DOHH2 (cell line): ENCODE measurements at regions not wholly inside any gene's neighbourhood (a gene's known extent, or its start where the extent isn't known, plus 50 kb on each side); places are given as distances from the start of the nearest gene placed in this dataset.

Experiments used
- H3F3A ChIP-seq: fragments of 200-600 bp; sonication (generic), shearing (Covaris generic); 2 replicates; pipeline ENCODE4 v1.6.0; 2016; ENCODE audit warnings: antibody characterized with exemption, mild to moderate bottlenecking; ENCODE audit not compliant: control insufficient read depth, insufficient read depth
- H3K27ac ChIP-seq: fragments of 200-600 bp; sonication (generic); 2 replicates; pipeline ENCODE4 v1.5.1; 2014; ENCODE audit warnings: low read depth, mild to moderate bottlenecking, low read length, moderate library complexity
- H3K27me3 ChIP-seq: fragments of 200-600 bp; sonication (generic); 2 replicates; pipeline ENCODE4 v1.6.1; 2014; ENCODE audit warnings: mild to moderate bottlenecking, low read length, mixed read lengths; ENCODE audit not compliant: control insufficient read depth
- H3K36me3 ChIP-seq: fragments of 200-600 bp; sonication (generic); 2 replicates; pipeline ENCODE4 v1.6.1; 2014; ENCODE audit warnings: mild to moderate bottlenecking, low read length, moderate library complexity, mixed read lengths; ENCODE audit not compliant: control insufficient read depth
- H3K4me1 ChIP-seq: fragments of 200-600 bp; sonication (generic); 2 replicates; pipeline ENCODE4 v1.6.1; 2014; ENCODE audit warnings: mild to moderate bottlenecking, low read length, mixed read lengths; ENCODE audit not compliant: control insufficient read depth
- H3K4me2 ChIP-seq: fragments of 200-600 bp; sonication (generic); 2 replicates; pipeline ENCODE4 v1.6.0; 2014; ENCODE audit warnings: mild to moderate bottlenecking, low read length, moderate library complexity
- H3K4me3 ChIP-seq: fragments of 200-600 bp; sonication (generic); 2 replicates; pipeline ENCODE4 v1.5.1; 2014; ENCODE audit warnings: mild to moderate bottlenecking, low read length, mixed read lengths
- H3K79me2 ChIP-seq: fragments of 200-600 bp; sonication (generic); 2 replicates; pipeline ENCODE4 v1.6.1; 2014; ENCODE audit warnings: mild to moderate bottlenecking, low read length, mixed read lengths; ENCODE audit not compliant: control insufficient read depth
- H3K9me2 ChIP-seq: fragments of 200-600 bp; sonication (generic); replicated peaks from 2 replicates; pipeline ENCODE4 v1.6.1; 2014; ENCODE audit warnings: mild to moderate bottlenecking, low read length, mixed read lengths; ENCODE audit not compliant: control insufficient read depth
- H3K9me3 ChIP-seq: fragments of 200-600 bp; sonication (generic); 2 replicates; pipeline ENCODE4 v1.6.1; 2014; ENCODE audit warnings: antibody characterized with exemption, low read length, mixed read lengths; ENCODE audit not compliant: control insufficient read depth, insufficient read depth
- H4K20me1 ChIP-seq: fragments of 200-600 bp; sonication (generic); 2 replicates; pipeline ENCODE4 v1.6.0; 2014; ENCODE audit warnings: low read depth, mild to moderate bottlenecking, antibody characterized with exemption, low read length, moderate library complexity; ENCODE audit not compliant: control insufficient read depth, insufficient read depth
- EZH2phosphoT487 ChIP-seq: fragments of 200-600 bp; sonication (generic); IDR thresholded peaks from 2 replicates; pipeline ENCODE4 v1.6.1; 2017; ENCODE audit warnings: borderline replicate concordance, mild to moderate bottlenecking, antibody characterized with exemption, low read length, moderate library complexity, mixed read lengths
- TF ChIP-seq, protein P1 (sequence below): fragments of 200-600 bp; sonication (generic); IDR thresholded peaks from one replicate; pipeline ENCODE4 v1.5.1; 2014; ENCODE audit warnings: antibody characterized with exemption, mild to moderate bottlenecking, low read depth, low read length; ENCODE audit not compliant: poor library complexity, severe bottlenecking

DNA sequence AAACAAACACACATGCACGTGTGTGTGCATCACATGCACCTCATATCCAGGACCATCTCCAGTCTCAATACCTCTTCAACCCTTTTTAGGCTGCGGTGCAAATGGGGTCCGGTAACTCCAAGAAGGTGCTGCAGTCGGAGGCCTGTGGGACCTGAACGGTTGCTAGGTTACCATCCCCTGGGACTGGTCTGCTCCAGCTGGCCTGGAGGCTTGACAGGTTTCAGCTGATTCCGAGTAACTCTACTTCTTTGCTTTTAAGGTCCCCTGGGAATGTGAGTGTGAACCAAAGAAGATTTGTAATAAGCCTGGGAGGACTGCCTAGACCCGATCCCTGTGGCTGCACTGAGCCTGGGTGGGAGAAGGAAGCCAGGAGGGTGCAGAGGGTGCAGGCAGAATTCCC is 117.5 kb downstream of the CCNA1 start:
- Histone ChIP-seq H3K4me2 (peak overlapping the region; percentile 49), H4K20me1 (no peaks in the 10 kb centered on the region), H3K4me1 (peaks cover 62% of the 10 kb centered on the region), H3K9me3 (no peaks in the 10 kb centered on the region), H3F3A (peaks cover 8% of the 10 kb centered on the region), H3K9me2 (no peaks in the 10 kb centered on the region), H3K27ac (no peak overlapping the region), H3K27me3 (no peaks in the 10 kb centered on the region), H3K79me2 (no peaks in the 10 kb centered on the region), H3K36me3 (no peaks in the 10 kb centered on the region), H3K4me3 (peak overlapping the region; percentile 0)
- TF ChIP-seq, protein P1, sequence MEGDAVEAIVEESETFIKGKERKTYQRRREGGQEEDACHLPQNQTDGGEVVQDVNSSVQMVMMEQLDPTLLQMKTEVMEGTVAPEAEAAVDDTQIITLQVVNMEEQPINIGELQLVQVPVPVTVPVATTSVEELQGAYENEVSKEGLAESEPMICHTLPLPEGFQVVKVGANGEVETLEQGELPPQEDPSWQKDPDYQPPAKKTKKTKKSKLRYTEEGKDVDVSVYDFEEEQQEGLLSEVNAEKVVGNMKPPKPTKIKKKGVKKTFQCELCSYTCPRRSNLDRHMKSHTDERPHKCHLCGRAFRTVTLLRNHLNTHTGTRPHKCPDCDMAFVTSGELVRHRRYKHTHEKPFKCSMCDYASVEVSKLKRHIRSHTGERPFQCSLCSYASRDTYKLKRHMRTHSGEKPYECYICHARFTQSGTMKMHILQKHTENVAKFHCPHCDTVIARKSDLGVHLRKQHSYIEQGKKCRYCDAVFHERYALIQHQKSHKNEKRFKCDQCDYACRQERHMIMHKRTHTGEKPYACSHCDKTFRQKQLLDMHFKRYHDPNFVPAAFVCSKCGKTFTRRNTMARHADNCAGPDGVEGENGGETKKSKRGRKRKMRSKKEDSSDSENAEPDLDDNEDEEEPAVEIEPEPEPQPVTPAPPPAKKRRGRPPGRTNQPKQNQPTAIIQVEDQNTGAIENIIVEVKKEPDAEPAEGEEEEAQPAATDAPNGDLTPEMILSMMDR: no peak
- no peak for TF ChIP-seq EZH2phosphoT487

DNA sequence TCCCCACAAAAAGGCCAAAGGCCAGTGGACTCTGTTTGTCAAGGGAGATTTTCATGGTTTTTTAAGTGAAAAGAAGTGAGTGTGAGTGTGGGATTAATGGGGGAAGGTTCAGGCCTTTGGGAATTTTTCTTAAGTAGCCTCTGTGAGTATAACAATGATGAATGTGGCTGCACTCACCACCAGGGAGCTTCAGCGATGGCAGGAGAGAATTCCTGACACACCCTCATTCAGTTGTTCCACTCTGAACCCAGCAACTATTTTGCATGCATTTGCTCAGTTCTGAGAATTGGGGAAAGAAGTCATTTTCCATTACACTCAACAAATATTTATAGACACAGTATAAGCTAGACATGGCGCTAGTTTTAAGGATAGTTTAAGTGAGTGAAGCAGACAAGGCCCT is 117.9 kb downstream of the CCNA1 start:
- Histone ChIP-seq H3F3A (peaks cover 10% of the 10 kb centered on the region), H4K20me1 (no peaks in the 10 kb centered on the region), H3K36me3 (no peaks in the 10 kb centered on the region), H3K27ac (no peak overlapping the region), H3K9me3 (no peaks in the 10 kb centered on the region), H3K27me3 (no peaks in the 10 kb centered on the region), H3K4me1 (peaks cover 67% of the 10 kb centered on the region), H3K4me3 (peak overlapping the region; percentile 0), H3K79me2 (no peaks in the 10 kb centered on the region), H3K4me2 (peak overlapping the region; percentile 49), H3K9me2 (no peaks in the 10 kb centered on the region)
- no peak for TF ChIP-seq EZH2phosphoT487

DNA sequence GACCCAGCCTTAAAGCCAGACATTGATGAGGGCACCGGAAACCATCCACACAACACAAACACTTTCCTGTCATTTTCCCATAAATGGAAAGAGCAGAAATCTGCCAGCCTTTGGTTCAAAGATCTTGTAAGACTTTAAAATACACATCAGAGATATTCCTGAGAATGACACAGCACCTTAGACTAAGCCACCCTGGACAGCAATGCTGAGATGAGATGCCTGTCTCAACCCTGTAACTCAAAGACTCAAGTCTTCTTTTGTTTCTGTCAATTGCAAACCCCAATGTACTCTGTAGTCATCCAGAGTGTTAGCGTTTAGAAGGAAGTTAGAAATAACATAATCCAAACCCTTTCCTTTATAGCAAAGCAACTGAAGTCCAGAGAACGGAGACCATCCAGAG is 119.2 kb downstream of the CCNA1 start:
- H3K9me2 ChIP-seq: no peaks in the 10 kb centered on the region
- peak overlapping the region; percentile 71 for H3K4me2 ChIP-seq
- TF ChIP-seq EZH2phosphoT487: no peak
- TF ChIP-seq, protein P1: no peak
- H3K4me3 ChIP-seq: peak overlapping the region; percentile 63
- H3K9me3 ChIP-seq: no peaks in the 10 kb centered on the region
- H3K27ac ChIP-seq: peak overlapping the region; percentile 77
- no peaks in the 10 kb centered on the region for H3K79me2 ChIP-seq
- no peaks in the 10 kb centered on the region for H3K27me3 ChIP-seq
- no peaks in the 10 kb centered on the region for H4K20me1 ChIP-seq
- H3F3A ChIP-seq: peaks cover 20% of the 10 kb centered on the region
- H3K36me3 ChIP-seq: no peaks in the 10 kb centered on the region
- peaks cover 76% of the 10 kb centered on the region for H3K4me1 ChIP-seq

DNA sequence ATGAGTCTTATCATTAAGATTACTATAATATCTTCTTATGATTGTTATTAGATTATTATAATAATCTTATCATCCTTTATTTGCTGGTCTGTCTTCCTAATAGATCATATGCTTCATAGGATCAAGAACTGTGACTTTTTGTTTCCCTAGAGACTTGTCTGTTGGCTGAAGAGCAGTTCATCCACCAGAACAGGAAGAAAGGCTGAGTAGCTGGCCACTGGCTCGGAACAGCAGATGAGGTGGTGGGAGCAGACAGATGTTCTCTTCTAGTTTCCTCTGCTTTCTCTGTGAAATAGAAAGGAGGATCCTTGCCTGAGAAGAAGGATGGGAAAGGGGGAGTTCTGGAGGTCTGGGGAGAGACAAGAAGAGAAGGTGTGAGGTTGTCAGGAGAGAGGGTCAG is 120.0 kb downstream of the CCNA1 start:
- Histone ChIP-seq H4K20me1 (no peaks in the 10 kb centered on the region), H3K27me3 (no peaks in the 10 kb centered on the region), H3K9me2 (no peaks in the 10 kb centered on the region), H3K4me2 (peak overlapping the region; percentile 71), H3K9me3 (no peaks in the 10 kb centered on the region), H3K36me3 (no peaks in the 10 kb centered on the region), H3K4me3 (peak overlapping the region; percentile 63), H3K79me2 (no peaks in the 10 kb centered on the region), H3F3A (peaks cover 21% of the 10 kb centered on the region), H3K4me1 (peaks cover 78% of the 10 kb centered on the region), H3K27ac (peak overlapping the region; percentile 77)
- TF ChIP-seq, protein P1: no peak
- no peak for TF ChIP-seq EZH2phosphoT487
